ENCODE measurements at regions not wholly inside any gene's neighbourhood (a gene's known extent, or its start where the extent isn't known, plus 50 kb on each side); places are given as distances from the start of the nearest gene placed in this dataset.
"Not testable (repeated sequence)": the region's sequence is repeated elsewhere in the genome, so short reads cannot be mapped to it uniquely, and the experiment has no call there.

- Histone ChIP-seq H3K27me3 (peaks cover 0 to 13% (median 10%) of the 10 kb centered on the region in 3 donors), H3K27ac (no peak overlapping the region), H3K4me3 (no peak overlapping the region), H3K36me3 (no peaks in the 10 kb centered on the region), H3K9me3 (no peaks in the 10 kb centered on the region), H3K4me1 (peaks cover 6 to 34% (median 16%) of the 10 kb centered on the region in 4 donors)
- intact Hi-C loops (cut with DNase I; ENCODE audit: low total_unique reads), result no loop called here
- no peak for DNase-seq
- WGBS, 5 donors, result 80 to 93% (median 88%) methylated on average over 4 of the region's 4 CpGs
- TF ChIP-seq POLR2AphosphoS5 (IDR thresholded peaks at IDR 0.05) (no peak), EP300 (IDR thresholded peaks at IDR 0.05) (no peak), CTCF (IDR thresholded peaks at IDR 0.05) (no peak), POLR2A (IDR thresholded peaks at IDR 0.05) (no peak)
Measured at GRCh38 chr9:129547063-129547462, 73.8 kb downstream of the C9orf50 start.

GRCh38 chr9:129545876-129546275, 75.0 kb downstream of the C9orf50 start:
- WGBS, 5 donors, result 90 to 96% (median 92%) methylated on average over 7 to 8 of the region's 8 CpGs
- DNase-seq; intact Hi-C loops (cut with DNase I; ENCODE audit: low total_unique reads); H3K4me3 ChIP-seq; H3K9me3 ChIP-seq; H3K36me3 ChIP-seq; H3K27ac ChIP-seq: not testable (repeated sequence)
- H3K27me3 ChIP-seq, result peaks cover 0 to 13% (median 10%) of the 10 kb centered on the region in 3 donors
- H3K4me1 ChIP-seq, result peaks cover 6 to 26% (median 16%) of the 10 kb centered on the region in 4 donors

GRCh38 chr9:129544761-129545160, 76.1 kb downstream of the C9orf50 start:
- DNase-seq, result no peak
- H3K4me1 ChIP-seq, result peaks cover 2 to 15% (median 6%) of the 10 kb centered on the region in 4 donors
- WGBS, 5 donors, result 73 to 84% (median 78%) methylated on average over 6 of the region's 6 CpGs
- H3K36me3 ChIP-seq, result no peaks in the 10 kb centered on the region
- intact Hi-C loops (cut with DNase I; ENCODE audit: low total_unique reads), result no loop called here
- no peak overlapping the region for H3K4me3 ChIP-seq
- H3K27ac ChIP-seq, result no peak overlapping the region
- TF ChIP-seq CTCF (IDR thresholded peaks at IDR 0.05) (no peak), POLR2A (IDR thresholded peaks at IDR 0.05) (no peak), POLR2AphosphoS5 (IDR thresholded peaks at IDR 0.05) (no peak), EP300 (IDR thresholded peaks at IDR 0.05) (no peak)
- no peaks in the 10 kb centered on the region for H3K9me3 ChIP-seq
- H3K27me3 ChIP-seq, result peaks cover 0 to 4% (median 3%) of the 10 kb centered on the region in 3 donors

GRCh38 chr9:129542741-129543140, 78.2 kb downstream of the C9orf50 start:
- TF ChIP-seq POLR2A (IDR thresholded peaks at IDR 0.05) (no peak), POLR2AphosphoS5 (IDR thresholded peaks at IDR 0.05) (no peak), CTCF (IDR thresholded peaks at IDR 0.05) (no peak), EP300 (IDR thresholded peaks at IDR 0.05) (no peak)
- Histone ChIP-seq H3K4me3 (no peak overlapping the region), H3K4me1 (no peaks in the 10 kb centered on the region), H3K36me3 (no peaks in the 10 kb centered on the region), H3K27me3 (no peaks in the 10 kb centered on the region), H3K27ac (no peak overlapping the region), H3K9me3 (no peaks in the 10 kb centered on the region)
- intact Hi-C loops (cut with DNase I; ENCODE audit: low total_unique reads), result no loop called here
- no peak for DNase-seq
- 65 to 78% (median 66%) methylated on average over 4 of the region's 4 CpGs for WGBS, 5 donors

GRCh38 chr9:129541270-129541669, 79.6 kb downstream of the C9orf50 start:
- no peak overlapping the region for H3K27ac ChIP-seq
- H3K4me1 ChIP-seq, result no peaks in the 10 kb centered on the region
- no peaks in the 10 kb centered on the region for H3K9me3 ChIP-seq
- no peak overlapping the region for H3K4me3 ChIP-seq
- TF ChIP-seq EP300 (IDR thresholded peaks at IDR 0.05) (no peak), CTCF (IDR thresholded peaks at IDR 0.05) (no peak), POLR2A (IDR thresholded peaks at IDR 0.05) (no peak), POLR2AphosphoS5 (IDR thresholded peaks at IDR 0.05) (no peak)
- H3K36me3 ChIP-seq, result no peaks in the 10 kb centered on the region
- no peak for DNase-seq
- 70 to 79% (median 77%) methylated on average over 2 of the region's 2 CpGs for WGBS, 5 donors
- no peaks in the 10 kb centered on the region for H3K27me3 ChIP-seq
- intact Hi-C loops (cut with DNase I; ENCODE audit: low total_unique reads), result no loop called here
